22Rv1 (cell line): ENCODE measurements at regions not wholly inside any gene's neighbourhood (a gene's known extent, or its start where the extent isn't known, plus 50 kb on each side); places are given as distances from the start of the nearest gene placed in this dataset.

Experiments
- H3K27ac ChIP-seq: fragments of 450-650 bp; 2 replicates; pipeline ENCODE4 v1.5.1; 2017
- CTCF ChIP-seq: fragments of 450-650 bp; IDR thresholded peaks from 2 replicates; pipeline ENCODE4 v1.5.1; 2017; ENCODE audit warnings: mild to moderate bottlenecking
- ZFX ChIP-seq: fragments of 450-650 bp; IDR thresholded peaks from 2 replicates; pipeline ENCODE4 v1.6.1; 2017; ENCODE audit warnings: antibody characterized with exemption, borderline replicate concordance

DNA sequence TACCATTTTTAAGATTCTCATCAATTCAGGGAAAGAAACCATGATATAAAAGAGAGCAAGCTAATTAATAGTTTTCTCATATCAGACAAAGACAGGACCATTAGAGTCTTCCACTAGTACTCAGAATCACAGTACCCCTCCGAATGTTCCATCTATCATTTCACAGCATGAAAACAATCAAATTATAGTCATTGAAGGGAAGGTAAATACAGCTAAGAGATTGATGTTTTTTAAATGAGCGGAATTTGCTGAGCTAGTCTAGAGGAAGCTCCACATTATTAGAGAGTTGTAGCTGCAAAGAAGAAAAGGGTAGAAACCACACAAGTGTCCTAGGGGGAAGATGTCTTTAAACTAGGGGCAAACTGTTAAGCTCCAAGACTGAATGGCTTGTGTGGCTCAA, 808.9 kb downstream of the CDH11 start:
- no peak overlapping the region for H3K27ac ChIP-seq
- TF ChIP-seq ZFX: no peak
- TF ChIP-seq CTCF: no peak

DNA sequence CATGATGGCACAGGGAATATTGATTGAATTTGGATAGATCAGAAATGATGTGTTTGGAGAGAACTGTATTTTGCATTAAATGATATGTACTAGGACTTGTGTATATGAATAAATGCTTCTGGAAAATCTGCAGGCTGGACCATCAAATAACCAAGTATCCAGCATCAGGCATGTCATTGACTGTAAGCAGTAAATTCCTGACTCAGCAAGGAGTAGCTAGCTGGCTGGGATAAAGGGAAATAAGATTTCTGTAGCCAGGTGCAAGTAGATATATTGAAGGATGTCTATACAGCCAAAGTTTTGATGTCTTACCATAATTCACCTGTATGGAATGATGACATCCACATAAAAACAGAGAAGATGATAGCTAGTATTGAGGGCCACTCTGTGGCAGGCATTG, 809.6 kb downstream of the CDH11 start:
- no peak overlapping the region for H3K27ac ChIP-seq
- TF ChIP-seq ZFX: no peak
- no peak for TF ChIP-seq CTCF

- no peak overlapping the region for H3K27ac ChIP-seq
- TF ChIP-seq CTCF: no peak
- TF ChIP-seq ZFX: no peak
Observed at GRCh38 chr16:64311241-64311640, 810.6 kb downstream of the CDH11 start.

DNA sequence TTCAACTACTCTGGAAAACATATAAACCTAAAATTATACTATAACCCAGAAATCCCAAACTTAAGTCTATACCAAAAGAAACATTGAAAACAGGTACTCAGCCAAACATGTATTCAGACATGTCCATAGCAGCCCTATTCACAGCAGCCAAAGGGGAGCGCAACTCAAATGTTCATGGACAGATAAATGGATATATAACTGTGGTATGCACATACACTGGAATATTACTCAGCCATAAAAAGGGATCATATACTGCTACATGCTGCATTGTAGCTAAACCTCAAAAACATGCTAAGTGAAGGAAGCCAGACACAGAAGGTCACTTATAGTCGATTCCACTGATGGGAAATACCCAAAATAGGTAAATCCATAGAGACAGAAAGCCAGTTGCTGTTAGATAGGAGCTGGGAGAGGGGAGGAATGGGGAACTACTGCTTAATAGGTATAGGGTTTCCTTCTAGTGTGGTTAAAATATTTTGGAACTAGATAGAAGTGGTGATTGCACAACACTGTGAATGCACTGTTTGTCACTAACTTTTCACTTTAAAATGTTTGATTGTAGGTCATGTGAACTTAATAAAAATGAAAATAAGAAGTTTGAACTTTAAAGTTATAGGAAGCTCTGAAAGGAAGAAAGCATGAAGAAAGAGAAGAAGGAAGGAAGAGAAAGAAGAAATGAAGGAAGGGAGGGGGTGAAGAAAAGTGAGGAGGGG, 812.3 kb downstream of the CDH11 start:
- TF ChIP-seq CTCF: no peak
- H3K27ac ChIP-seq: no peak overlapping the region

GRCh38 chr16:64308721-64309120, 813.1 kb downstream of the CDH11 start:
- TF ChIP-seq ZFX (no peak), CTCF (no peak)
- no peak overlapping the region for H3K27ac ChIP-seq

- TF ChIP-seq ZFX: no peak
- TF ChIP-seq CTCF: no peak
- H3K27ac ChIP-seq: no peak overlapping the region
Observed at GRCh38 chr16:64307431-64307830, 814.4 kb downstream of the CDH11 start.

DNA sequence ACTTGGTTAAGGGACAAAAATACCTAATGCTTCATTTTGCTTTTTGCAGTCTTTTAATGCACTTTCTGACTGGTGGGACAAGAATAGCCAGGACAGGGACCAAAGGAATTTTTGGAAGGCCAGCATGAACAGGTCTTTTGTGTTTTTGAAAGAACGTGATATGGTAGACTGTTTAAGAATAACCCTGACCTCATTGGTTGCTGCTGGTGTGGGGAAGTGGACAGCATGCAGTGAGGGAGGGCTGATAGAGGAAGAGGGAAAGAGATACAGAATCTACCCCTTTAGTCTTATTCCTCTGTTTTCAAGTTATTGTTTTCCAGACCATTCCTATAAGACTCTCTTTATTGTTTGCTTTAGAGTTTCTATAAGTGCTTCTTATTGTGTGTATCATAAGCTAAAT, 816.2 kb downstream of the CDH11 start:
- H3K27ac ChIP-seq: no peak overlapping the region
- TF ChIP-seq ZFX (no peak), CTCF (no peak)
